Hepatocyte (in vitro differentiated cells): ENCODE measurements at regions not wholly inside any gene's neighbourhood (a gene's known extent, or its start where the extent isn't known, plus 50 kb on each side); places are given as distances from the start of the nearest gene placed in this dataset.

Experiments used
- EZH2 ChIP-seq: fragments of 200-600 bp; sonication (generic); IDR thresholded peaks from 2 replicates; pipeline ENCODE4 v1.6.1; 2016; ENCODE audit warnings: antibody characterized with exemption, mild to moderate bottlenecking, borderline replicate concordance
- TF ChIP-seq, protein P1 (sequence below): fragments of 200-600 bp; sonication (generic); IDR thresholded peaks from 2 replicates; pipeline ENCODE4 v1.5.1; 2016; ENCODE audit warnings: antibody characterized with exemption, mild to moderate bottlenecking; ENCODE audit not compliant: poor library complexity

DNA sequence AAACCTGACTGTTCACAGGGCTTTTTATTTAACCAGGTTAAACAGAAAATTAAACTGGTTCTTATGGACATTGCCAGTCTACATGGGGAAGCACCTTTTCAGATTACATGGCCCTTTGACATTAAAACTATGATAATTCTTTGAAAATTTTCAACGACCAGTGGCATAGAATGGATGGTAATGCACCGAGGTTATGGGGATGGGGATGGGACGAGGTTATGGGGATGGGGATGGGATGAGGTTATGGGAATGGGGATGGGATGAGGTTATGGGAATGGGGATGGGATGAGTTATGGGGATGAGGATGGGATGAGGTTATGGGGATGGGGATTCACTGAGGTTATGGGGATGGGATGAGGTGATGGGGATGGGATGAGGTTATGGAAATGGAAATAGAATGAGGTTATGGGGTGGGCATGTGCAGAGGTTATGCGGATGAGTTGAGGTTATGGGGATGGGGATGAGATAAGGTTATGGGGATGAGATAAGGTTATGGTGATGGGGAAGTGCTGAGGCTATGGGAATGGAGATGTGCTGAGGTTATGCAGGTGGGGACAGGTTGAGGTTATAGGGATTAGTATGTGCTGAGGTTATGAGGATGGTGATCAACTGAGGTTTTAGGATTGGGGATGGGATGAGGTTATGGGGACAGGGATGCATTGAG is 541.9 kb downstream of the CDH26 start:
- TF ChIP-seq, protein P1, sequence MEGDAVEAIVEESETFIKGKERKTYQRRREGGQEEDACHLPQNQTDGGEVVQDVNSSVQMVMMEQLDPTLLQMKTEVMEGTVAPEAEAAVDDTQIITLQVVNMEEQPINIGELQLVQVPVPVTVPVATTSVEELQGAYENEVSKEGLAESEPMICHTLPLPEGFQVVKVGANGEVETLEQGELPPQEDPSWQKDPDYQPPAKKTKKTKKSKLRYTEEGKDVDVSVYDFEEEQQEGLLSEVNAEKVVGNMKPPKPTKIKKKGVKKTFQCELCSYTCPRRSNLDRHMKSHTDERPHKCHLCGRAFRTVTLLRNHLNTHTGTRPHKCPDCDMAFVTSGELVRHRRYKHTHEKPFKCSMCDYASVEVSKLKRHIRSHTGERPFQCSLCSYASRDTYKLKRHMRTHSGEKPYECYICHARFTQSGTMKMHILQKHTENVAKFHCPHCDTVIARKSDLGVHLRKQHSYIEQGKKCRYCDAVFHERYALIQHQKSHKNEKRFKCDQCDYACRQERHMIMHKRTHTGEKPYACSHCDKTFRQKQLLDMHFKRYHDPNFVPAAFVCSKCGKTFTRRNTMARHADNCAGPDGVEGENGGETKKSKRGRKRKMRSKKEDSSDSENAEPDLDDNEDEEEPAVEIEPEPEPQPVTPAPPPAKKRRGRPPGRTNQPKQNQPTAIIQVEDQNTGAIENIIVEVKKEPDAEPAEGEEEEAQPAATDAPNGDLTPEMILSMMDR = no peak
- TF ChIP-seq EZH2 = no peak
